Posterior cingulate gyrus (tissue), 11 donors: ENCODE measurements at regions not wholly inside any gene's neighbourhood (a gene's known extent, or its start where the extent isn't known, plus 50 kb on each side); places are given as distances from the start of the nearest gene placed in this dataset.

Experiments used
- DNase-seq, 10 donors: peaks; one replicate each; pipeline versions ENCODE4 v3.0.0 to v3.0.0-alpha.2; 2020 to 2021; ENCODE audit warnings: mixed read lengths in 3 of 10
- intact Hi-C: fragments of 100-400 bp; cut with DNase I; formaldehyde crosslinking; loops from one replicate; pipeline ENCODE4 v1.15.1; 2023

GRCh38 chr11:115555336-115556090, 51.3 kb upstream of the CADM1 start:
- no peak for DNase-seq
- intact Hi-C loops: no loop called here
